GM18499 (cell line): ENCODE measurements at regions not wholly inside any gene's neighbourhood (a gene's known extent, or its start where the extent isn't known, plus 50 kb on each side); places are given as distances from the start of the nearest gene placed in this dataset.
"Not testable (repeated sequence)": the region's sequence is repeated elsewhere in the genome, so short reads cannot be mapped to it uniquely, and the experiment has no call there.

Experiments
- ATAC-seq: cut with Tn5 transposase; IDR thresholded peaks from one replicate; pipeline ENCODE4 v1.9.1; 2021; ENCODE audit warnings: moderate number of reproducible peaks; ENCODE audit not compliant: insufficient read depth, unreplicated experiment

- ATAC-seq, result no peak
Measured at GRCh38 chr2:176423819-176424218, 154.6 kb downstream of the MTX2 start.

DNA sequence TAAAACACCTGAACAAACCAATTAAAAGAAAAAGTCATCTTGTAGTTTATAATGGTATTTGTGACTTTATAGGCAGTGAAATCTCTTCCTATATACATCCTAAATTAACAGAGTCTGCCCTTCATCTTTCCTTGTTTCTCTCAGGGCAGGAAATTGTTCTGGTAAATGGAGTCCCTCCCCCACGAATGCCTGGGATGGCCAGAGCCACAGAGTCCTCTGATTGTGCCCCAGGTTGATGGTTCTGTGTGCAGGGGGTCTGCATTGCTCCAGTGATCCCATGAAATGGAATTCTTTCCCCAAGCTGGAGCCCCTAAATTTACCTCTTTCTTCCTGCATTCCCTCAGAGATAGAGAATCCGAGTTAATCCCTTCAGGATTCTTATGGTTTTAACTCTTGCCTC, 155.5 kb downstream of the MTX2 start:
- no peak for ATAC-seq

DNA sequence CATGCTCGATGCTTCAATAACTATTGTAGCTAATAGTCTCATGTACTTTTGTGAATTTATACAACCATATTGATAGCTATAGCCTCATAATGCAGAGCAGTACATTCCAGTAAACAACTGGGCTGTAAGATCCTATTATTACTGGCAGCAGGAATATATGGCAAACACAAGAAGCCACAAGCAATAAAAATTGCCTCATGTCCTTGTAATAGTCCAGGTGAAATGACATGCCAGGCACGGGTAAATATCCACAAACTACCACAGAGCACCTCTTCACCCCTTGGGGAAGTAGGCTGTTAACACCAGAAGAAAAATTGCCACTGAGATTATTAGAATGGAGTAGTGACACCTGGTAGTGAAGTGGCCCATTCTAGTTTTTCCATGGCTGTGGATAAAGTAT, 158.3 kb downstream of the MTX2 start:
- ATAC-seq, result no peak

DNA sequence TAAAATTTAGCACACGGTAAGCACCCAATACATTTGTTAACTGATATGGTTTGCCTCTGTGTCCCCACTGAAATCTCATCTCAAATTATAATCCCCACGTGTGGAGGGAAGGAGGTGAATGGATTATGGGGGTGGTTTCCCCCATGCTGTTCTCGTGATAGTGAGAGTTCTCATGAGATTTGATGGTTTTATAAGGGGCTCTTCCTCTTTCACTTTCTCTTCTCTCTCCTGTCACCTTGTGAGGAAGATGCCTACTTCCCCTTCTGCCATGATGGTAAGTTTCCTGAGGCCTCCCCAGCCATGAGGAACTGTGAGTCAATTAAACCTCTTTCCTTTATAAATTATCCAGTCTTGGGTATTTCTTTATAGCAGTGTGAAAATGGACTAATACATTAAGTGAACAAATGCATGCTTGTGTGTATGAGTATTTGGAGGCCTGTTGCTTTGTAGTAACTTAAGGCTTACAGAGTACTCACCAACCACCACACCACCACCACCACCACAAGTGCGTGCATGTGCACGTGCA, 159.8 kb downstream of the MTX2 start:
- ATAC-seq, result not testable (repeated sequence)

DNA sequence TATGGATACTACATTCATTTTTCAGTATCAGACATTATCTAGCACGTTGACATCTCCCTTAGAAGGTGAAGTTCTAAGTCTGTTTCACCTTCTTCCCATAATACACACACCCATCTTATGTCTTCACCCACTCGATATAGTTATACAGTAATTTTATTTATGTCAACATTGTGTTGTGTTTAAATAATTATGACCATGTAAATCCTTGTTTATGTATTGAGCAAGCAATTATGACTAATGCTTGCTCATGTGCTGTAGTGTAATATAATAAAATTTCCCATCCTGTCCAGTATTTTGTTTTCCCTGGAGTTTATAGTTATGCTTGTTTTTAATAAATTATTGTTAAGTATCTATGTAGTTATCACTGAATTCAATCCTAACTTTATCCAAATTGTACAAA, 163.2 kb downstream of the MTX2 start:
- no peak for ATAC-seq

DNA sequence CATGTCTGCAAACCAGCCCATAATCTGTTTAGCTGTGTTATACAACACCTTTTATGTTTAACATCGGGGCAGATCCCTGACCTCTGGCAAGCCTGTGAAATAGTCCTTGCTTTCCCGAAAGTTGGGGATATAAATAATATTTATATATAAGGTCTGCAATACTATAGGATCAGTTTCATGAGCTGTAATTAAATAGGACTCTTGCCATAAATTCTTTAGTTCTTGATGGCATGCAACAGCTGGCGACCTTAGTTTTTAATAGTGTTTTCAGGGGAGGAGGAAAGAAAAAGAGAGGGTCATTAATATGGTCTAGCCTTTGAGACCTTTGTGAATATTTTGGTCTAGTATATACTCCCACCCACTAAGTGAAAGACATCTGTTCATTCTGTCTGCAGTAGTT, 166.5 kb downstream of the MTX2 start:
- ATAC-seq, result no peak

DNA sequence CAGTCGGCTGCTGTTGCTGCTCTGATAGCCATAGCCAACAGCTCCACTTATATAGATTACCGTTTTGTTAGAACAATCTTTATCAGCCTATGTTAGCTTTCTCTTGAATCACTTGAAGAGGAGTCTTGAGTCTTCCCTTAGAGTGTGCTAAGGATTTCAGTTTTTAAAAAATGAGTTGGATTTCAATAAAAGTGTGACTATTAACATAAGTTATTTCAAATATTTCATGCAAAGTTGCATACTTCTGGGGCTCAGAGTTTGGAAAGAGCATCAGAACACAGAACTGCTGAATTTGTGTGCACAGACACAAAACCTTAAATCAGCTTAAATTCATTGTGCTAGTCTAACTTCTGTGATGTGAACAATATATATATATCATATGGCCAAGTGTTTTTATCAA, 174.7 kb downstream of the MTX2 start:
- no peak for ATAC-seq

- no peak for ATAC-seq
Measured at GRCh38 chr2:176445956-176446355, 176.7 kb downstream of the MTX2 start.

DNA sequence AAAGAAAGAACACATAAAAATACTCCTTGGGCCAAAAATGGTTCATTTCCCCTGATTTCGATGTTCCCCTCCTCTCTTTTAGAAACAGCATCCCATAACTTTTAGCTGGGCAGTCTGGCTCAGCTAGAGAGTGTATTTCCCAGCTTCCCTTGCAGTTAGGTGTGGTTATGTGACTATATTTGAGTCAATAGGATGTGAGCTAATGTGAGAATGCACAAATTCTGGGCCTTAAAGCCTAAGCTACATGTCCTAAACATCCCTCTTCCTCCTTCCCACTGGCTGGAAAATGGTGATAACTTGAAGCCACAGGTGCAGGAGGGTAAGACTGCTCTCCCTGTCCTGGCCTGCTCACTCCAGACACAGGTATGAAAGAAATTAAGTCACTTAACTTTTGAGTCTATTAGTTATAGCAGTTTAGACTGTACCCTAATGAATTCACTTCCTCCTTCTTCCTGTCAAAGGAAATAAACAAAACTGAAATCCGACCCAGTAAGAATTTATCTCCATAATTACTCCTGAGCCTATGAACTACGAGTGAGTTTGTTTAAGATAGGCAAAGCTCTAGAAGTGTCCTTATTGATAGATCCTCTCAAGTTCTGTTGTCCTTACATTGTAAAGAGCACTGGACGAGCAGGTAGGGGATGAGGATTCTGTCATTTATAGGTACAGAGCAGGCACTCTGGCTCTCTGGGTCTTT, 177.6 kb downstream of the MTX2 start:
- ATAC-seq, result no peak

- ATAC-seq, result no peak
Measured at GRCh38 chr2:176447616-176448015, 178.4 kb downstream of the MTX2 start.

GRCh38 chr2:176449852-176450251, 180.6 kb downstream of the MTX2 start:
- no peak for ATAC-seq

DNA sequence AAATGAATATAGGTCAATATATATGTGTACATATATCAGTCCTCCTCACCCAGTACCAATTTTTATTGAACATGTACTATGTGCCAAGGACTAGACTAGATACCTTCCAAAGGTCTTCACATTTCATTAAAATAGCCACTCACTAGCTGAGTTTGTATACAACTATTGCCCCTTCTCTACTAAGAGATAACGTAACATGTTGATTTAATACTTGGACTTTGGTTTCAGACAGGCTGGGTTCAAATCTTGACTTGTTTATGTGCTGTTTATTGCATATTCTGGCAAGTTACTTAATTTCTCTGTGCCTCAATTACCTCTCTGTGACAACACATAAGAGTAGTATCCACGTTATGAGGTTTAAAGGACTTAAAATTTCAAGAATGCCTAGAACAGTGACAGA, 184.5 kb downstream of the MTX2 start:
- ATAC-seq, result no peak

- no peak for ATAC-seq
Measured at GRCh38 chr2:176454893-176455815, 185.9 kb downstream of the MTX2 start.

DNA sequence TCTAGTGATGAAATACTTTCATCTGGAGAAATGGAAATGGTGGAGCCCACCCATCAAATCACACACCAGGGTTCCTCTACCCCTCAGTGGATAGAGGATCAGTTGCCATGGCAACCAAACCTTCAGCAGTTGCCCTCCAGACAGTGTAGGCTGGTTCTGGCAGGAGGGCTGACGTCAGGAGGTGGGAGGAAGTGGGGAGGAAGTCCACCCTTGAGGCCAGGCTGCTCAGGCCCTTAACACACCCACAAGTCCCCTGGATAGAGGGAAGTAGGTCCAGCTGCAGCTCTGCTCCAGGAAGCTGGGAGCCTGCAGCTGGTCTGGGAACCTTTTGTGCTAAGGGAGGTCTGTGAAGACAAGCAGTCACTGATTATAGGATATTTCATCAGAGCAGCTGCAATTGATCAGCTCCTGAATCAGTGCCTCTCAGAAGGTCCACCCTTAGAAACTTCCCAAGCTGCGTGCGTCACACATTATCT, 186.6 kb downstream of the MTX2 start:
- no peak for ATAC-seq

DNA sequence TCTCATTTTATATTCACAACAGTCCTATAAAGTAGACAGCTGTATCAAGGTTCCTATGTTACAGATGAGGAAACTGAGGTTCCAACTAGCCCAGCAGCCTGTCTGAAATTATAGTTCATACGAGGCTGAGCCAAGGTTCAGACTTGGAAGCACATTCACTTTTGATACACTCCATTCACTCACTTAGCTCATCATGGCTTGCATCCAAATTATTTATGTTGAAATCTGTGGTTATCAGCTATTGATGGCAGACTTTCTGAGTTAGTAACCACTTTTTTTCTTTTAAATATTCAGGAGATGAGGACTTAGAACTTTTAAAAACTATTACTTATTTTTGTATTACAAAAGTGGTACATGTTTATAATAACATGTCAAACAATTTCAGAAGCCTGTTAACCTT, 188.2 kb downstream of the MTX2 start:
- no peak for ATAC-seq

DNA sequence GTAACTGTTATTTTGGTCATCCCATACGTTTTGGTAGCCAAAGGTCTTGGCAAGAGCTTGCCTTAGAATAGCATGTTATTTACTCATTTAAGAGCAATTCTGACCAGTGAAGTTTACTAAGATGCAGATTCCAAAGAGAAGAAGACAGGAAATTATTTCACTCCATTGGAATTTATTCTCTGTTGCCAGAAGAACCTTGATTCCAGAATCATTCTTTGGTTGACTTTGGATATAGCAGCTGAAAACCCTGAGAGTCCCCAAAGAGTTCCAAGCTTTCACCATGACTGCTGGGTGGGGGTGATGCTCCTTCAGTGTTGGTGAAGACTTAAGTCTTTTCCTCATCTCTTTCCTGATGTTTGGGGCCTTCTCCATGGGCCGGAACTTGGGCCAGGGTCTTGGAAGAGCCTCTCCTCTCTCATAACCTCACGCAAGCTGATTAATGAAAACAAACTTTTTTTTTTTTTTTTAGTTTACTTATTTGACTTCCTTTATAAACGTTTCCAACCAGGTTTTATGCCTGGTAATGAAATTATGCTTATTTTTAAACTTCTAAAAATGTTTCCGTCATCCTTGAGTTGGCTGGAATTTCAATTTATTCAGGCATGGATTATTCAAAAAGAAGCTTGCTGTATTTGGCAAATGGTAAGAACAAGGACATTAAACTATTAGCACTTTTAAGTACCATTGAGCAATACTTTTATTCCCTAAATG, 192.0 kb downstream of the MTX2 start:
- no peak for ATAC-seq

DNA sequence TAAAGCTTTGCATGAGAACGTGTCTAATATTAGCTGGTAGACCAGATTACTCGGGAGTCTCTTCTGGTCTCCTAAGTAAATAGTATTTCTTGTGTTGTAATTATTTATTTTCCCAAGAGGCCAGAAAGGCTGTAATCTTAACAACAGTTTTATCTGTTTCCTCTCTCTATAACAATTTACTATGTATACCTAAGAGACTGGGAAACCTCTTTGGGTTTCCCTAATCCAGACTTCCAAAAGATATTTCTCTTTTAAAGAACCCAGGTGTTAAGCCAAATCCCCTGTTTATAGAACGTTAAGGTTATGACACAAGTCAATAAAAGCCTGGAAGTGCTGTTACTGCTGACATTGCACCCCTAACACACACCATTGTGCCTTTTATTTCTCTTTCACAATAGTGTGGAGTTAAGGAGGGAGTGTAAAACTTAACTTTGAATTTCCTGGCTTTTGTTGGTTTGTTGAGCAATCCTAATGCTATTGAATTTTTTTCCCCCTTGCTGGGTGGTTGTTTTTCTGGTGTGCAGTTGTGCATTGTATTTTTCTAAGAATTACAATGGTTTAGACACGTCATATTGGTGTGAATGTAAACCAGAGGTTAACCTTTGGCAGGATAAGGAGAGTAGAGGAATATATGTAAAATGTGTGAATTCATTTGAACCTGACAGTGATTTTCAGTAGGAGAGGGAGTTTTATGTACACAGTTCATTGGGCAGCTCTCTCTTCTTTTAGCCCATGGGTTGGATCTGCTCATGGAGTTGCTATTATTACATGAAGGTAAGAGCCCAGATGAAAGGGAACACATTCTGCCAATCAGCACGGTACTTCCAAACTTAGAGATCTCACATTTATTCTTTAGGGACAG, 192.8 kb downstream of the MTX2 start:
- ATAC-seq, result no peak

DNA sequence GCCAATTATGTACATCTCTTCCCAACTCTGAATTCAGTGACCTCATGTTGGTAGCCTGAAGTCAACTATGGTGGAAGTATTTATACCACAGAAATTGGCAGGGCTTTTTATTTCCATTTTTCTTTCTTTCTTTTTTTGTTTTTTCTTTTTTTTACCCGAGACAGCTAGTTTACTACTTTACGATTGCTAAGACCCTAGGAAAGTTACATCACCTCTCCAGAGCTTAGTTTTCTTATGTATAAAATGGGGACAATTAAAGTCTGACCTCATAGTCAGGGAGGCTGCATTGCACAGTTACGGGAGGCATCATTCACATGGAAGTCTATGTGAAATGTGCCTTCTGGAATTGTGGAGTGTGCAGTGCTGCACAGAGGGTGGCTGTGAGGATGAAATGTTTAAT, 194.3 kb downstream of the MTX2 start:
- no peak for ATAC-seq

- ATAC-seq, result no peak
Measured at GRCh38 chr2:176464886-176465564, 195.8 kb downstream of the MTX2 start.
